K562 (cell line): ENCODE measurements at regions not wholly inside any gene's neighbourhood (a gene's known extent, or its start where the extent isn't known, plus 50 kb on each side); places are given as distances from the start of the nearest gene placed in this dataset.

Experiments
- ATAC-seq: fragments of 200-7000 bp; cut with Tn5 transposase; 3 replicates; pipeline ENCODE4 v1.9.1; 2020; ENCODE audit warnings: moderate library complexity
- BruUV-seq: library from RNA; stranded (reverse); fragments of 400-500 nt; replicated peaks from 2 replicates; lab custom pipeline; 2021; lab: Mats Ljungman, UMichigan
- CTCF ChIA-PET: fragments of 300-600 bp; formaldehyde crosslinking; extraction: SDS; loops from one replicate; lab custom pipeline; 2021; ENCODE audit warnings: low intra/inter-chr PET ratio; lab: Yijun Ruan, JAX
- POLR2A ChIA-PET: fragments of 300-600, 350-650 bp; sonication (Branson Sonifier 250); formaldehyde crosslinking; extraction: SDS; loops from one replicate; lab custom pipeline; 2021; ENCODE audit warnings: antibody characterized with exemption, inconsistent platforms; lab: Yijun Ruan, JAX
- DNase-seq, 4 experiments: peaks; one replicate each; pipeline versions ENCODE4 v3.0.0 to v3.0.0-alpha.2; 2011 to 2018; ENCODE audit warnings: low spot score in 3 of 4, mixed read lengths in 3 of 4; ENCODE audit errors: extremely low read depth in 1 of 4
- FAIRE-seq: peaks from 2 replicates; lab custom pipeline; 2011; peaks lifted over from hg19 to GRCh38; lab: Jason Lieb, UNC
- H2AFZ ChIP-seq: 2 replicates; pipeline ENCODE4 v1.6.0; 2011; ENCODE audit warnings: low read depth, low read length, control low read depth, inconsistent platforms
- H3K27ac ChIP-seq: fragments of 200-600 bp; 3 replicates; pipeline ENCODE4 v1.8.0; 2011; ENCODE audit warnings: low read depth, mild to moderate bottlenecking, control low read depth, inconsistent platforms, low read length, moderate library complexity, mixed read lengths; ENCODE audit errors: extremely low read depth
- H3K27me3 ChIP-seq, 2 experiments: fragments of 300-600 bp in 1 of 2; 2 replicates in 1 of 2; 3 replicates in 1 of 2; pipeline versions ENCODE4 v1.6.0 to v1.8.0; 2011; ENCODE audit warnings: inconsistent platforms in 2 of 2, low read length in 2 of 2, mild to moderate bottlenecking in 1 of 2, mixed read lengths in 1 of 2, moderate library complexity in 1 of 2; ENCODE audit not compliant: control insufficient read depth in 2 of 2, insufficient read depth in 2 of 2
- H3K36me3 ChIP-seq: fragments of 300-600 bp; 3 replicates; pipeline ENCODE4 v1.8.0; 2011; ENCODE audit warnings: mild to moderate bottlenecking, low read length, inconsistent platforms; ENCODE audit not compliant: control insufficient read depth, insufficient read depth
- H3K4me1 ChIP-seq, 2 experiments: fragments of 200-600 bp in 1 of 2; replicated peaks in 1 of 2; 2 replicates in 1 of 2; 3 replicates in 1 of 2; pipeline versions ENCODE4 v1.5.1 to v1.8.0; 2011; ENCODE audit warnings: inconsistent platforms in 2 of 2, low read length in 2 of 2, mild to moderate bottlenecking in 1 of 2, mixed read lengths in 1 of 2, moderate library complexity in 1 of 2; ENCODE audit not compliant: control insufficient read depth in 2 of 2, insufficient read depth in 2 of 2
- H3K4me2 ChIP-seq: 2 replicates; pipeline ENCODE4 v1.6.1; 2011; ENCODE audit warnings: low read length, control low read depth, inconsistent platforms, mixed read lengths; ENCODE audit not compliant: insufficient read depth
- H3K4me3 ChIP-seq: fragments of 200-600 bp; sonication (generic), shearing (Covaris generic); 2 replicates; pipeline ENCODE4 v1.5.1; 2016; ENCODE audit warnings: control low read depth, inconsistent platforms
- H3K79me2 ChIP-seq: fragments of 200-600 bp; 3 replicates; pipeline ENCODE4 v1.8.0; 2011; ENCODE audit warnings: low read length, inconsistent platforms; ENCODE audit not compliant: control insufficient read depth, insufficient read depth
- H3K9ac ChIP-seq, 2 experiments: 2 replicates each; pipeline versions ENCODE4 v1.6.0 to v1.6.1; 2011; ENCODE audit warnings: low read depth in 2 of 2, low read length in 2 of 2, control low read depth in 1 of 2, inconsistent platforms in 1 of 2, mild to moderate bottlenecking in 1 of 2, mixed read lengths in 1 of 2; ENCODE audit not compliant: insufficient read depth in 1 of 2
- H3K9me1 ChIP-seq: one replicate; pipeline ENCODE4 v1.6.0; 2011; ENCODE audit warnings: inconsistent platforms, mild to moderate bottlenecking, low read length, moderate library complexity; ENCODE audit not compliant: control insufficient read depth, insufficient read depth
- H3K9me3 ChIP-seq: replicated peaks from 2 replicates; pipeline ENCODE4 v1.5.1; 2011; ENCODE audit warnings: low read depth, low read length, inconsistent platforms; ENCODE audit not compliant: control insufficient read depth, insufficient read depth
- H4K20me1 ChIP-seq: replicated peaks from 2 replicates; pipeline ENCODE4 v1.6.1; 2011; ENCODE audit warnings: low read length, inconsistent platforms, mixed read lengths; ENCODE audit not compliant: control insufficient read depth, insufficient read depth
- FOXA3 ChIP-seq, 2 experiments: fragments of 450-650 bp in 1 of 2; sonication (generic) in 1 of 2; formaldehyde crosslinking; IDR thresholded peaks in 1 of 2; conservative IDR thresholded peaks in 1 of 2; 2 replicates each; pipeline versions ENCODE4 v1.4.0 to v1.8.0; 2020 to 2022; ENCODE audit warnings: mild to moderate bottlenecking in 2 of 2, missing genetic modification reagents in 1 of 2
- KDM2B ChIP-seq: fragments of 250-450 bp; sonication (Bioruptor Pico); IDR thresholded peaks from 2 replicates; pipeline ENCODE4 v1.8.0; 2021; ENCODE audit warnings: mild to moderate bottlenecking, moderate library complexity
- KDM5B ChIP-seq: fragments of 200-600 bp; sonication (generic); IDR thresholded peaks from 2 replicates; pipeline ENCODE4 v1.6.1; 2012; ENCODE audit warnings: low read depth, mild to moderate bottlenecking, moderate library complexity, low read length, control low read depth, inconsistent platforms; ENCODE audit not compliant: insufficient replicate concordance
- KHSRP ChIP-seq: fragments of 450-650 bp; IDR thresholded peaks from 2 replicates; pipeline ENCODE4 v1.6.1; 2017
- MEF2D ChIP-seq: conservative IDR thresholded peaks from 2 replicates; pipeline ENCODE4 v1.6.1; 2016; ENCODE audit warnings: low read depth, missing genetic modification characterization, missing compliant biosample characterization
- MYBL2 ChIP-seq, 2 experiments: fragments of 450-650 bp in 1 of 2; sonication (generic) in 1 of 2; formaldehyde crosslinking in 1 of 2; IDR thresholded peaks; 2 replicates each; pipeline versions ENCODE4 v1.6.1 to v1.8.1; 2017 to 2022; ENCODE audit warnings: borderline replicate concordance in 1 of 2, inconsistent platforms in 1 of 2, low read depth in 1 of 2, mild to moderate bottlenecking in 1 of 2, missing genetic modification reagents in 1 of 2, moderate library complexity in 1 of 2
- PML ChIP-seq: IDR thresholded peaks from 2 replicates; pipeline ENCODE4 v1.6.1; 2012; ENCODE audit warnings: low read length, inconsistent platforms
- TOE1 ChIP-seq, 2 experiments: fragments of 450-650 bp in 1 of 2; sonication (generic) in 1 of 2; formaldehyde crosslinking in 1 of 2; IDR thresholded peaks; 2 replicates each; pipeline versions ENCODE4 v1.7.1 to v1.8.0; 2016 to 2022; ENCODE audit warnings: borderline replicate concordance in 2 of 2, mild to moderate bottlenecking in 2 of 2, antibody characterized with exemption in 1 of 2, inconsistent platforms in 1 of 2, low read depth in 1 of 2, missing genetic modification reagents in 1 of 2, moderate library complexity in 1 of 2
- U2AF1 ChIP-seq: fragments of 200-400 bp; formaldehyde crosslinking; optimal IDR thresholded peaks from 2 replicates; pipeline ENCODE3; 2017; ENCODE audit warnings: mild to moderate bottlenecking, low read depth, low read length, moderate library complexity
- YY1 ChIP-seq, 3 experiments: IDR thresholded peaks; 2 replicates each; pipeline ENCODE4 v1.6.1; 2011; ENCODE audit warnings: low read length in 2 of 3, mild to moderate bottlenecking in 2 of 3, moderate library complexity in 2 of 3, borderline replicate concordance in 1 of 3, control low read depth in 1 of 3, low read depth in 1 of 3; ENCODE audit not compliant: insufficient read depth in 3 of 3, insufficient replicate concordance in 2 of 3, control insufficient read depth in 1 of 3, insufficient read length in 1 of 3; ENCODE audit errors: extremely low read depth in 1 of 3
- ZNF174 ChIP-seq: fragments of 250-450 bp; sonication (Bioruptor Pico); IDR thresholded peaks from 2 replicates; pipeline ENCODE4 v1.4.0; 2020; ENCODE audit warnings: mild to moderate bottlenecking
- ZNF444 ChIP-seq: fragments of 250-450 bp; sonication (Bioruptor Pico); IDR thresholded peaks from 2 replicates; pipeline ENCODE4 v1.4.0; 2020; ENCODE audit warnings: mild to moderate bottlenecking, moderate library complexity
- ZNF584 ChIP-seq: fragments of 200-800 bp; sonication (Bioruptor generic); IDR thresholded peaks from 2 replicates; pipeline ENCODE4 v1.6.1; 2016; ENCODE audit warnings: low read depth, mild to moderate bottlenecking, missing genetic modification characterization, missing compliant biosample characterization
- WGBS: fragments of 100-300 bp; shearing (Covaris generic); methylation state at CpG from one replicate; pipeline ENCODE4 v1.1.6; 2016; ENCODE audit warnings: low coverage, mixed read lengths; ENCODE audit not compliant: insufficient coverage; ENCODE audit errors: missing lambda C conversion rate; 5-methylcytosine and 5-hydroxymethylcytosine counted together
- in situ Hi-C: fragments of 300-500 bp; cut with MboI; formaldehyde crosslinking; loops from 4 replicates; pipeline ENCODE4 v1.15.0; 2018; ENCODE audit warnings: inconsistent platforms, mixed read lengths
- intact Hi-C: fragments of 100-400 bp; cut with micrococcal nuclease; formaldehyde crosslinking; loops from 2 replicates; pipeline ENCODE4 v1.14.2; 2022
- TF ChIP-seq, protein P1 (sequence below): fragments of 450-650 bp; formaldehyde crosslinking; IDR thresholded peaks from 2 replicates; pipeline ENCODE4 v1.4.0; 2020; ENCODE audit warnings: mild to moderate bottlenecking

DNA sequence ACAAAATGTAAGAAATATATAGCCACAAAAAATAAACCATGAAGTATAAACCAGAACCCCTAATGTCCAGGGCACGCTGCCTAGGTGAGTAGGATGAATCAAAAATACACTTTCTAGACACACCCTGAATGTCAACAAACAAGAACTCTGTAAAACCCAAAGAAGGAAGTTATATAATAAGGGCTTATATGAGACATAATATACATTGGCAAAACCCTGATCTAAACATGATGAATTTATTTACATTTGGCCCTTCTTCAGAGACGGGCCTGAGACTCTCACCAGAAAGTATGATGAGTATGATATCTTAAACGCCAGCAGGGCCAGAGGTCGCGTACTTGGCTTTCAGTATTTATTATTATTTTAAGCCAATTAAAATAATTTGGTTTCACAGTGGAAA is 125.1 kb upstream of the FST start (continued):
- TF ChIP-seq TOE1 (IDR thresholded peaks at IDR 0.05; ENCODE audit: borderline replicate concordance) = no peak
- TF ChIP-seq TOE1 (CRISPR knock-in tag; IDR thresholded peaks at IDR 0.05; ENCODE audit: borderline replicate concordance, low read depth) = no peak
- no peak for TF ChIP-seq ZNF174
- TF ChIP-seq KHSRP = no peak
- TF ChIP-seq, all 486 proteins: peak for 0

- Histone ChIP-seq H4K20me1 (no peaks in the 10 kb centered on the region), H2AFZ (no peak overlapping the region), H3K27me3 (no peaks in the 10 kb centered on the region), H3K4me3 (no peak overlapping the region), H3K4me2 (no peak overlapping the region), H3K9me3 (no peaks in the 10 kb centered on the region), H3K4me1 (no peaks in the 10 kb centered on the region), H3K9me1 (no peaks in the 10 kb centered on the region), H3K9ac (no peak overlapping the region), H3K36me3 (no peaks in the 10 kb centered on the region), H3K27ac (no peak overlapping the region), H3K79me2 (no peaks in the 10 kb centered on the region)
- no peak for ATAC-seq
- intact Hi-C loops = no loop called here
- BruUV-seq = no TSS peak
- POLR2A ChIA-PET = no interaction called here
- 0% methylated on average over 1 of the region's 1 CpG for WGBS
- CTCF ChIA-PET = no interaction called here
- no peak for FAIRE-seq
- DNase-seq = no peak
- in situ Hi-C loops = no loop called here
- TF ChIP-seq FOXA3 (CRISPR knock-in tag; conservative IDR thresholded peaks at IDR 0.05 in 1 of 2, IDR thresholded peaks at IDR 0.05 in 1 of 2) = no peak
- TF ChIP-seq MYBL2 (IDR thresholded peaks at IDR 0.05; ENCODE audit: low read depth) = no peak
- no peak for TF ChIP-seq MYBL2 (CRISPR knock-in tag; IDR thresholded peaks at IDR 0.05; ENCODE audit: borderline replicate concordance)
- no peak for TF ChIP-seq MEF2D (tag)
- TF ChIP-seq PML = no peak
- no peak for TF ChIP-seq ZNF444 (CRISPR knock-in tag)
- TF ChIP-seq ZNF584 (CRISPR knock-in tag) = no peak
- no peak for TF ChIP-seq KDM5B
- no peak for TF ChIP-seq YY1 (IDR thresholded peaks at IDR 0.05; ENCODE audit: borderline replicate concordance in 1 of 3, control insufficient read depth in 1 of 3, extremely low read depth in 1 of 3, insufficient read depth in 3 of 3, insufficient read length in 1 of 3, insufficient replicate concordance in 2 of 3, low read depth in 1 of 3, low read length in 2 of 3)
- TF ChIP-seq KDM2B (CRISPR knock-in tag) = no peak
- no peak for TF ChIP-seq U2AF1
- TF ChIP-seq, protein P1, sequence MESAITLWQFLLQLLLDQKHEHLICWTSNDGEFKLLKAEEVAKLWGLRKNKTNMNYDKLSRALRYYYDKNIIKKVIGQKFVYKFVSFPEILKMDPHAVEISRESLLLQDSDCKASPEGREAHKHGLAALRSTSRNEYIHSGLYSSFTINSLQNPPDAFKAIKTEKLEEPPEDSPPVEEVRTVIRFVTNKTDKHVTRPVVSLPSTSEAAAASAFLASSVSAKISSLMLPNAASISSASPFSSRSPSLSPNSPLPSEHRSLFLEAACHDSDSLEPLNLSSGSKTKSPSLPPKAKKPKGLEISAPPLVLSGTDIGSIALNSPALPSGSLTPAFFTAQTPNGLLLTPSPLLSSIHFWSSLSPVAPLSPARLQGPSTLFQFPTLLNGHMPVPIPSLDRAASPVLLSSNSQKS = no peak
These were observed 124.5 kb upstream of the FST start for GRCh38 chr5:53355931-53356330.
